ENCODE measurements at regions not wholly inside any gene's neighbourhood (a gene's known extent, or its start where the extent isn't known, plus 50 kb on each side); places are given as distances from the start of the nearest gene placed in this dataset.

GRCh38 chr1:196088541-196088940, 519.7 kb downstream of the KCNT2 start:
- Histone ChIP-seq H2AFZ (ENCODE audit: low read depth, low read length) (no peak overlapping the region), H4K20me1 (replicated peaks; ENCODE audit: control insufficient read depth, extremely low read depth, insufficient read depth, low read length) (no peaks in the 10 kb centered on the region), H3K79me2 (ENCODE audit: control insufficient read depth, insufficient read depth, low read length) (no peaks in the 10 kb centered on the region), H3K4me3 (replicated peaks in 1 of 3; ENCODE audit: insufficient read depth in 1 of 3, low read depth in 1 of 3, low read length in 3 of 3) (no peak overlapping the region), H3K9me1 (replicated peaks; ENCODE audit: control insufficient read depth, extremely low read depth, insufficient read depth, low read length) (no peaks in the 10 kb centered on the region), H3K9ac (replicated peaks; ENCODE audit: extremely low read depth, insufficient read depth, low read length) (no peak overlapping the region), H3K4me2 (ENCODE audit: insufficient read depth, low read length) (no peak overlapping the region), H3K4me1 (ENCODE audit: control insufficient read depth, extremely low read depth, insufficient read depth, low read length) (no peaks in the 10 kb centered on the region), H3K9me3 (replicated peaks; ENCODE audit: control insufficient read depth, insufficient read depth, low read length) (no peaks in the 10 kb centered on the region), H3K36me3 (ENCODE audit: control insufficient read depth in 2 of 2, extremely low read depth in 1 of 2, insufficient read depth in 2 of 2, low read length in 2 of 2) (no peaks in the 10 kb centered on the region), H3K27me3 (ENCODE audit: control insufficient read depth in 2 of 2, insufficient read depth in 2 of 2, low read length in 2 of 2) (no peaks in the 10 kb centered on the region), H3K27ac (ENCODE audit: insufficient read depth, low read depth, low read length) (no peak overlapping the region)
- no peak for DNase-seq (ENCODE audit: low read depth, low spot score)
- TF ChIP-seq EZH2 (IDR thresholded peaks at IDR 0.05; ENCODE audit: borderline replicate concordance, low read depth, low read length, severe bottlenecking) (no peak), POLR2AphosphoS5 (IDR thresholded peaks at IDR 0.05; ENCODE audit: insufficient read depth, low read depth, low read length) (no peak), POLR2A (IDR thresholded peaks at IDR 0.05; ENCODE audit: low read depth, low read length) (no peak), GATA2 (IDR thresholded peaks at IDR 0.05; ENCODE audit: insufficient read depth, insufficient read length, low read depth, low read length) (no peak), CTCF (IDR thresholded peaks at IDR 0.05; ENCODE audit: extremely low read depth in 1 of 2, insufficient read depth in 1 of 2, low read depth in 1 of 2, low read length in 2 of 2) (no peak)
- TF ChIP-seq, protein P1, sequence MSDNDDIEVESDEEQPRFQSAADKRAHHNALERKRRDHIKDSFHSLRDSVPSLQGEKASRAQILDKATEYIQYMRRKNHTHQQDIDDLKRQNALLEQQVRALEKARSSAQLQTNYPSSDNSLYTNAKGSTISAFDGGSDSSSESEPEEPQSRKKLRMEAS (IDR thresholded peaks at IDR 0.05; ENCODE audit: insufficient read depth, insufficient read length): no peak
- intact Hi-C loops (cut with micrococcal nuclease) (no loop called here), dilution Hi-C loops (cut with MboI; ENCODE audit: extremely low pct_ligation_motif_present, low sequenced_read_pairs) (no loop called here)
- no peak for FAIRE-seq
- CTCF ChIA-PET: no interaction called here
- POLR2A ChIA-PET: no interaction called here
- BruUV-seq (replicated peaks): no TSS peak

- no peaks in the 10 kb centered on the region for H3K79me2 ChIP-seq (ENCODE audit: control insufficient read depth, insufficient read depth, low read length)
- no peak for FAIRE-seq
- no peaks in the 10 kb centered on the region for H3K36me3 ChIP-seq (ENCODE audit: control insufficient read depth in 2 of 2, extremely low read depth in 1 of 2, insufficient read depth in 2 of 2, low read length in 2 of 2)
- H2AFZ ChIP-seq (ENCODE audit: low read depth, low read length): peak overlapping the region; percentile 45
- H3K9ac ChIP-seq (replicated peaks; ENCODE audit: extremely low read depth, insufficient read depth, low read length): no peak overlapping the region
- H3K27ac ChIP-seq (ENCODE audit: insufficient read depth, low read depth, low read length): no peak overlapping the region
- dilution Hi-C loops (cut with MboI; ENCODE audit: extremely low pct_ligation_motif_present, low sequenced_read_pairs) (no loop called here), intact Hi-C loops (cut with micrococcal nuclease) (no loop called here)
- no peaks in the 10 kb centered on the region for H3K4me1 ChIP-seq (ENCODE audit: control insufficient read depth, extremely low read depth, insufficient read depth, low read length)
- TF ChIP-seq CTCF (IDR thresholded peaks at IDR 0.05; ENCODE audit: extremely low read depth in 1 of 2, insufficient read depth in 1 of 2, low read depth in 1 of 2, low read length in 2 of 2) (no peak), MYC (IDR thresholded peaks at IDR 0.05; ENCODE audit: low read depth, low read length) (no peak), EZH2 (IDR thresholded peaks at IDR 0.05; ENCODE audit: borderline replicate concordance, low read depth, low read length, severe bottlenecking) (no peak), GATA2 (IDR thresholded peaks at IDR 0.05; ENCODE audit: insufficient read depth, insufficient read length, low read depth, low read length) (no peak), JUN (IDR thresholded peaks at IDR 0.05; ENCODE audit: borderline replicate concordance, insufficient read depth, insufficient read length, low read depth) (no peak)
- TF ChIP-seq, protein P1 (IDR thresholded peaks at IDR 0.05; ENCODE audit: insufficient read depth, insufficient read length): no peak
- POLR2A ChIA-PET: no interaction called here
- CTCF ChIA-PET: no interaction called here
- no peak overlapping the region for H3K4me3 ChIP-seq (replicated peaks in 1 of 3; ENCODE audit: insufficient read depth in 1 of 3, low read depth in 1 of 3, low read length in 3 of 3)
- DNase-seq (ENCODE audit: low read depth, low spot score): no peak
- H3K9me1 ChIP-seq (replicated peaks; ENCODE audit: control insufficient read depth, extremely low read depth, insufficient read depth, low read length): no peaks in the 10 kb centered on the region
- no peak overlapping the region for H3K4me2 ChIP-seq (ENCODE audit: insufficient read depth, low read length)
- no TSS peak for BruUV-seq (replicated peaks)
- no peaks in the 10 kb centered on the region for H4K20me1 ChIP-seq (replicated peaks; ENCODE audit: control insufficient read depth, extremely low read depth, insufficient read depth, low read length)
- no peaks in the 10 kb centered on the region for H3K9me3 ChIP-seq (replicated peaks; ENCODE audit: control insufficient read depth, insufficient read depth, low read length)
- no peaks in the 10 kb centered on the region for H3K27me3 ChIP-seq (ENCODE audit: control insufficient read depth in 2 of 2, insufficient read depth in 2 of 2, low read length in 2 of 2)
Observed at GRCh38 chr1:196078691-196079090, 529.5 kb downstream of the KCNT2 start.
